ENCODE measurements at regions not wholly inside any gene's neighbourhood (a gene's known extent, or its start where the extent isn't known, plus 50 kb on each side); places are given as distances from the start of the nearest gene placed in this dataset.
"Not testable (repeated sequence)": the region's sequence is repeated elsewhere in the genome, so short reads cannot be mapped to it uniquely, and the experiment has no call there.

DNA sequence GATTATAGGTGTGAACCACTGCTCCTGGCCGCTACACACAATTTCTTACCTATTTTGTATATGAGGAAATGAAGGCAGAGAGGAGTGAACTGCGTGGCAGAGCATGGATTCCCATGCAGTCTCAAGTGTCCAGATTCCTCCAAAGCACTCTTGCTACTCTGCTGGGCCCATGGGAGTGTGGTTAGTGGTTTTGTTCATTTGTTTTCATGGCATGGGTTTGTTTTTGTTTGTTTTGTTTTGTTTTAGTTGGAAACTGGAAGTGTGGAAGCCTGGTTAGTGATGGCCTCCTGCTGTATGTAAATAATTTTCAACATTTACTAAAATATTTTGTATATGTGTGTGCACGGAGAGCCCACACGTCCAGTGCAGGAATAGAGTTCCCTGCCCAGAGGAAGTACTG is 61.3 kb upstream of the LRCH1 start:
- H3K36me3 ChIP-seq (ENCODE audit: control insufficient read depth, insufficient read depth, low read length) = no peaks in the 10 kb centered on the region
- no peak overlapping the region for H3K4me3 ChIP-seq (ENCODE audit: low read depth, low read length)
- no peak overlapping the region for H2AFZ ChIP-seq
- no peaks in the 10 kb centered on the region for H3K79me2 ChIP-seq
- H3K9ac ChIP-seq = no peak overlapping the region
- H3K4me1 ChIP-seq = no peaks in the 10 kb centered on the region
- no peaks in the 10 kb centered on the region for H3K27me3 ChIP-seq (ENCODE audit: control insufficient read depth, insufficient read depth, low read length)
- H3K4me2 ChIP-seq (ENCODE audit: low read length) = no peak overlapping the region
- no peak overlapping the region for H3K27ac ChIP-seq
- H3K9me3 ChIP-seq (ENCODE audit: control insufficient read depth, low read length) = no peaks in the 10 kb centered on the region
- TF ChIP-seq, protein P1, sequence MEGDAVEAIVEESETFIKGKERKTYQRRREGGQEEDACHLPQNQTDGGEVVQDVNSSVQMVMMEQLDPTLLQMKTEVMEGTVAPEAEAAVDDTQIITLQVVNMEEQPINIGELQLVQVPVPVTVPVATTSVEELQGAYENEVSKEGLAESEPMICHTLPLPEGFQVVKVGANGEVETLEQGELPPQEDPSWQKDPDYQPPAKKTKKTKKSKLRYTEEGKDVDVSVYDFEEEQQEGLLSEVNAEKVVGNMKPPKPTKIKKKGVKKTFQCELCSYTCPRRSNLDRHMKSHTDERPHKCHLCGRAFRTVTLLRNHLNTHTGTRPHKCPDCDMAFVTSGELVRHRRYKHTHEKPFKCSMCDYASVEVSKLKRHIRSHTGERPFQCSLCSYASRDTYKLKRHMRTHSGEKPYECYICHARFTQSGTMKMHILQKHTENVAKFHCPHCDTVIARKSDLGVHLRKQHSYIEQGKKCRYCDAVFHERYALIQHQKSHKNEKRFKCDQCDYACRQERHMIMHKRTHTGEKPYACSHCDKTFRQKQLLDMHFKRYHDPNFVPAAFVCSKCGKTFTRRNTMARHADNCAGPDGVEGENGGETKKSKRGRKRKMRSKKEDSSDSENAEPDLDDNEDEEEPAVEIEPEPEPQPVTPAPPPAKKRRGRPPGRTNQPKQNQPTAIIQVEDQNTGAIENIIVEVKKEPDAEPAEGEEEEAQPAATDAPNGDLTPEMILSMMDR (IDR thresholded peaks at IDR 0.05) = no peak

DNA sequence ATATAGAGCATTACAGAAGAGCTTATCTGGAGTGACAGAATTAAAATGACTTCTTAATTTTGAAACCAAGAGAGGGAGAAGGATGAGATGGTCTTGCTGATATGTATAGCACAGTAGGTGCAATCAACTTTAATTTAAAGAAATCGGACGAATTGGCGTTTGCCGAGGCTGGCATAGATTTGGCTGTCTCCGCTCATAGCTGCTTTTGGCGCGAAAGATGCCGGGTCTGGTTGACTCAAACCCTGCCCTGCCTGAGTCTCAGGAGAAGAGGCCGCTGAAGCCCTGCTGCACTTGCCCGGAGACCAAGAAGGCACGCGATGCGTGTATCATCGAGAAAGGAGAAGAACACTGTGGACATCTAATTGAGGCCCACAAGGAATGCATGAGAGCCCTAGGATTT is 62.3 kb upstream of the LRCH1 start:
- H3K4me3 ChIP-seq (ENCODE audit: low read depth, low read length); H3K36me3 ChIP-seq (ENCODE audit: control insufficient read depth, insufficient read depth, low read length); H2AFZ ChIP-seq; H3K79me2 ChIP-seq; H3K27me3 ChIP-seq (ENCODE audit: control insufficient read depth, insufficient read depth, low read length); H3K9me3 ChIP-seq (ENCODE audit: control insufficient read depth, low read length); H3K4me2 ChIP-seq (ENCODE audit: low read length); H3K27ac ChIP-seq; H3K4me1 ChIP-seq; H3K9ac ChIP-seq: not testable (repeated sequence)

DNA sequence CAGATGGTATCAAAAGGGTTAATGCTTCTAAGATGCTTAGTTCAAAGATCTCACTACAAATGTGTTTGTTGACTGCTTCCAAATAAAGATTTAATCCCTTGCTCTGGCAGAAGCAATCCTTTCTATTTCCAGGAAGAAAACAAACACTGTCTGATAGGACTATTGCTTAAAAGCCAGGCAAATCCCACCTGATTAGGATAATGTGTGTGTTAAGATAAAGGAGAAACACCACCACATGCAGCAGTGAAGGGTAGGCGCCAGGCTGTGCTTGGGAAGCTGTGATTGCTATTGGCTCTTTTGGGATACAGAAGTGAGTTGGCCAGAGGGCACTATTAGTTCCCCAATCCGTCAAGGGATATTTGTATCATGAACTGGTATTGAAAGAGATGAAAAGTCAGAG is 62.8 kb upstream of the LRCH1 start:
- TF ChIP-seq, protein P1 (IDR thresholded peaks at IDR 0.05) = no peak
- H3K79me2 ChIP-seq = no peaks in the 10 kb centered on the region
- H3K4me3 ChIP-seq (ENCODE audit: low read depth, low read length) = no peak overlapping the region
- H3K4me1 ChIP-seq = no peaks in the 10 kb centered on the region
- H3K27ac ChIP-seq = no peak overlapping the region
- H3K4me2 ChIP-seq (ENCODE audit: low read length) = no peak overlapping the region
- H3K9me3 ChIP-seq (ENCODE audit: control insufficient read depth, low read length) = no peaks in the 10 kb centered on the region
- no peaks in the 10 kb centered on the region for H3K27me3 ChIP-seq (ENCODE audit: control insufficient read depth, insufficient read depth, low read length)
- H3K36me3 ChIP-seq (ENCODE audit: control insufficient read depth, insufficient read depth, low read length) = no peaks in the 10 kb centered on the region
- no peak overlapping the region for H3K9ac ChIP-seq
- no peak overlapping the region for H2AFZ ChIP-seq

DNA sequence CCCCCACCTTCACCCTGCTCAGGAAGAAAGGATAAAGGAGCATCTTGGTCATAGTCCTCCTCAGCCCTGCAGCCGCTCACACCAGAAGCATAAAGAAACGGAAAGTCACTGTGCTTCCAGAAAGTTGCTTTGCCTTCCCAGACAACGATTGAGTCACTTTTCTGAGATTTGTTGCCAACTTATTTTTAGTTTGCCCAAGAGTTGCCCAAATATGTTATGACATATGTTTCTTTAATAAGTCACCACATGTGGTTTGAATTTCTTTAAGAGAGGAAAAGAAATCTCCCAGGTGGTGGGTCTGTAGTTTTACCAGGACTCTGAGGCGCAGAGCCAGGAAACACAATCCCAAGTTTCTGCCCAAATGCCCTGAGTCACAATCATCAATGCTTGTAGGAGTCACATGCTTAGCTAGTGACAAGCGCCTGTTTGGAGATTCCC is 63.4 kb upstream of the LRCH1 start:
- Histone ChIP-seq H3K27ac (no peak overlapping the region), H3K9me3 (ENCODE audit: control insufficient read depth, low read length) (no peaks in the 10 kb centered on the region), H3K4me1 (no peaks in the 10 kb centered on the region), H3K79me2 (no peaks in the 10 kb centered on the region), H3K9ac (no peak overlapping the region), H3K4me2 (ENCODE audit: low read length) (no peak overlapping the region), H3K27me3 (ENCODE audit: control insufficient read depth, insufficient read depth, low read length) (no peaks in the 10 kb centered on the region), H2AFZ (no peak overlapping the region), H3K4me3 (ENCODE audit: low read depth, low read length) (no peak overlapping the region), H3K36me3 (ENCODE audit: control insufficient read depth, insufficient read depth, low read length) (no peaks in the 10 kb centered on the region)
- TF ChIP-seq, protein P1 (IDR thresholded peaks at IDR 0.05) = no peak

DNA sequence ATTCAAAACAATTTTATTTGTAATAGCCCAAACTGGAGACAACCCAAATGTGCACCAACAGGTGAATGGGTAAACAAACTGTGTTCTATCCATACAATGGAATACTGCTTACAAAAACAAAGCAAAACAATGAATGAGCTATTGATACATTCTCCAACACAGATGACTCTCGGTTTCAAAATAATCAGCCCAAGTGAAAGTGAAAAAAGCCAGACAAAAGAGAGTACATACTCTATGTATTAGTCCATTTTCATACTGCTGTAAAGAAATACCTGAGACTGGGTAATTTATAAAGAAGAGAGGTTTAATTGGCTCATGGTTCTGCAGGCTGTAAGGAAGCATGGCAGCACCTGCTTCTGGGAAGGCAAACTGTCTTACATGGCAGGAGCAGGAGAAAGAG is 65.2 kb upstream of the LRCH1 start:
- Histone ChIP-seq H3K36me3 (ENCODE audit: control insufficient read depth, insufficient read depth, low read length) (no peaks in the 10 kb centered on the region), H3K4me2 (ENCODE audit: low read length) (no peak overlapping the region), H3K9ac (no peak overlapping the region), H3K27ac (no peak overlapping the region), H3K27me3 (ENCODE audit: control insufficient read depth, insufficient read depth, low read length) (no peaks in the 10 kb centered on the region), H3K79me2 (no peaks in the 10 kb centered on the region), H2AFZ (no peak overlapping the region), H3K4me1 (no peaks in the 10 kb centered on the region), H3K9me3 (ENCODE audit: control insufficient read depth, low read length) (no peaks in the 10 kb centered on the region), H3K4me3 (ENCODE audit: low read depth, low read length) (no peak overlapping the region)
- TF ChIP-seq, protein P1 (IDR thresholded peaks at IDR 0.05) = no peak
